ENCODE measurements at regions not wholly inside any gene's neighbourhood (a gene's known extent, or its start where the extent isn't known, plus 50 kb on each side); places are given as distances from the start of the nearest gene placed in this dataset.

- TF ChIP-seq CTCF (conservative IDR thresholded peaks at IDR 0.05 in 1 of 2, IDR thresholded peaks at IDR 0.05 in 1 of 2; ENCODE audit: low read depth in 1 of 2, low read length in 2 of 2) (no peak), EZH2 (IDR thresholded peaks at IDR 0.05; ENCODE audit: low read length, missing control alignments) (no peak)
Measured at GRCh38 chr3:115330430-115330829, 183.3 kb upstream of the ZBTB20 start.
